Gastrocnemius medialis (tissue), 4 donors: ENCODE measurements at regions not wholly inside any gene's neighbourhood (a gene's known extent, or its start where the extent isn't known, plus 50 kb on each side); places are given as distances from the start of the nearest gene placed in this dataset.

Source experiments
- POLR2A ChIP-seq, 2 donors: fragments of 450-650 bp; IDR thresholded peaks; one replicate each; pipeline ENCODE4 v1.6.1; 2017; ENCODE audit warnings: antibody characterized with exemption in 2 of 2, mild to moderate bottlenecking in 2 of 2, moderate library complexity in 2 of 2
- TF ChIP-seq, protein P1 (sequence below), 5 experiments: fragments of 450-650 bp in 3 of 5; fragments of 200-600 bp in 2 of 5; sonication (generic) in 2 of 5; IDR thresholded peaks in 4 of 5; conservative IDR thresholded peaks in 1 of 5; 1 replicate in 4 of 5; 2 replicates in 1 of 5; pipeline ENCODE4 v1.5.1; 2016 to 2019; ENCODE audit warnings: antibody characterized with exemption in 5 of 5, mild to moderate bottlenecking in 3 of 5, moderate library complexity in 3 of 5

DNA sequence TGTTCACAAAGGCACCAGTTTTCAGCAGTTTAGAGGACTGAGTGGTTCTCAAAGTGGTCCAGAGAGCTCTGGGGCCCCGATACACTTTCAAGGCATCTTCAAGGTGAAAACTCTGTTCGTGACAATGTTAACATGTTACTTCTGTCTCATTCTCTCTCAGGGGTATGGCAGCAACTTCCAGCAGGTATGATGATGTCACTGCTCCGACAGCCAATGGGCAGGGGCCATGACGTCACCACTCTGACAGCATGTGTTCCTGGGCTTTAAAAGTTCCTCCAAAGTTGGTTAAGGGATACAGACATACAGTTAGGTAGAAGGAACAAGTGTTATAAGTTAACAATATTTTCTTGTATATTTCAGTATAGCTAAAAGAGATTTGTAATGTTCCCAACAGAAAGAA is 87.9 kb downstream of the KLF15 start:
- TF ChIP-seq POLR2A (IDR thresholded peaks at IDR 0.05), result no peak
- TF ChIP-seq, protein P1, sequence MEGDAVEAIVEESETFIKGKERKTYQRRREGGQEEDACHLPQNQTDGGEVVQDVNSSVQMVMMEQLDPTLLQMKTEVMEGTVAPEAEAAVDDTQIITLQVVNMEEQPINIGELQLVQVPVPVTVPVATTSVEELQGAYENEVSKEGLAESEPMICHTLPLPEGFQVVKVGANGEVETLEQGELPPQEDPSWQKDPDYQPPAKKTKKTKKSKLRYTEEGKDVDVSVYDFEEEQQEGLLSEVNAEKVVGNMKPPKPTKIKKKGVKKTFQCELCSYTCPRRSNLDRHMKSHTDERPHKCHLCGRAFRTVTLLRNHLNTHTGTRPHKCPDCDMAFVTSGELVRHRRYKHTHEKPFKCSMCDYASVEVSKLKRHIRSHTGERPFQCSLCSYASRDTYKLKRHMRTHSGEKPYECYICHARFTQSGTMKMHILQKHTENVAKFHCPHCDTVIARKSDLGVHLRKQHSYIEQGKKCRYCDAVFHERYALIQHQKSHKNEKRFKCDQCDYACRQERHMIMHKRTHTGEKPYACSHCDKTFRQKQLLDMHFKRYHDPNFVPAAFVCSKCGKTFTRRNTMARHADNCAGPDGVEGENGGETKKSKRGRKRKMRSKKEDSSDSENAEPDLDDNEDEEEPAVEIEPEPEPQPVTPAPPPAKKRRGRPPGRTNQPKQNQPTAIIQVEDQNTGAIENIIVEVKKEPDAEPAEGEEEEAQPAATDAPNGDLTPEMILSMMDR (IDR thresholded peaks at IDR 0.05 in 4 of 5, conservative IDR thresholded peaks at IDR 0.05 in 1 of 5), result no peak
